Germinal center (tissue), 1 donor: ENCODE measurements at regions not wholly inside any gene's neighbourhood (a gene's known extent, or its start where the extent isn't known, plus 50 kb on each side); places are given as distances from the start of the nearest gene placed in this dataset.
"Not testable (repeated sequence)": the region's sequence is repeated elsewhere in the genome, so short reads cannot be mapped to it uniquely, and the experiment has no call there.

Source experiments
- DNase-seq: peaks from one replicate; pipeline ENCODE4 v3.0.0; 2012; ENCODE audit warnings: mixed read lengths, low spot score

GRCh38 chr5:126101901-126102300 lies 321.3 kb upstream of the GRAMD2B start:
- no peak for DNase-seq

DNA sequence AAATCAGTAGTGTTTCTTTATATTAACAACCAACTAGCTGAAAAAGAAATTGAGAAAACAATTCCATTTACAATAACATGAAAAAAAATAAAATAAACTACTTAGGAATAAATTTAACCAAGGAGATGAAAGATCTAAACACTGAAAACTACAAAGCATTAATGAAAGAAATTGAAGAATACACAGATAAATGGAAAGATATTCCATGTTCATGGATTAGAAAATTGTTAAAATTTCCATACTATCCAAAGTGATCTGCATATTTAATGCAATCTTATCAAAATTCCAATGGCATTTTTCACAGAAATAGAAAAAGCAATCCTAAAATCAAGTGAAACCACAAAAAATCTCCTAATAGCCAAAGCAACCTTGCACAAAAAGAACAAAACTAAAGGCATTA lies 320.2 kb upstream of the GRAMD2B start:
- no peak for DNase-seq

DNA sequence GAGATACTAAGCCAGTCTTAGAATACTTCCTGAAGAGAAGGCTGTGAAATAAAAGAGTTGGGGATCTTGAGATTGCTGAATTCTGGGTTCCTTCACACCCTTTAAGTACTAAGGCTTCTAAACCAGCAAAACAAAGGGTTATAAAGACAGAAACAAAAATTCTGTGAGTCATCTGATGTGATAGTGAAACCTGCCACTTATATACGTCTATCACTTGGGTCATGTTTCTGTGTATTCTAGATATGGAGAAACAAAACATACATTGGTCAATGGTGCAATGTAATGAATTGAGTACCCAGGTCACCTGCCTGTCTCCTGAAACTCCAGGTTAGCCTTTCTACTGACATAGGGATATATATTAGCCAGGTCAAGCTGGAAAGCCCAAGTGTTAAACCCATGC lies 319.3 kb upstream of the GRAMD2B start:
- DNase-seq, result no peak

DNA sequence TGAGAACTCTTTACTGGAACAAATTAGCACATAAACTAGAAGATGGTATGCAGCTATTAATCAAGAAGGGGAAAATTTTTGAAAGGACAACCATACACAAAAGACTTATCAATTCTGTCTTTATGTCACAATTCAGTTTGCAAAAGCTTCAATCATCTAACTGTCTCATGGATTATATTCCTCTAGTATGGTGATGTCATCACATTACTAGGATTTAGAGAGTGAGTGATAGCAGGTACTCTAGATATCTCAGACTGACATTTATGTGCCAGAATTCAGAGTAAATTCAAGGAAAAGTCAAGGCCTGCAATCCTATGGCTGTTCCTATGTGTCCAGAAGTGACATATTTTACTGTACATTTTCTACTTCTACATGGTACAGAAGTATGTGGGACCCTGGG lies 318.9 kb upstream of the GRAMD2B start:
- DNase-seq, result no peak

- no peak for DNase-seq
Measured at GRCh38 chr5:126104951-126105350, 318.3 kb upstream of the GRAMD2B start.

DNA sequence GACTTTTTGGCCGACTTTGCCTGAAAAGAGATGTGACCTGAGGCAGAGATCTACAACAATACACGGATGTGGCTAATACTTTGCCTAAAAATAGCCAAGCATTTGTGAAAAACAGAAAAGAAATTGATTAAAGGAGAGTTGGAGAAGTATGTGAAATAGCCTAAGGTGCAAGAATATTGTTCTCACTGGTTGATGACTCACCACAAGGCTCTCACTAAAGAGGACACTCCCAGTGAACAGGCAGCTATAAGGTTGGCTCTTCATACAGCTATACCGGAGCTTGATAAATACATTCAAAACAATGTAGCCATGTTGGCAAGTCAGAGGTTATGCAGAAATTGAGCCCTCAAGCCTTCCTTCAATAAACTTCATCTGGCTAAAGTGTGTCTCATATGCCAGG lies 317.2 kb upstream of the GRAMD2B start:
- DNase-seq, result no peak

- DNase-seq, result no peak
Measured at GRCh38 chr5:126107381-126107780, 315.8 kb upstream of the GRAMD2B start.

DNA sequence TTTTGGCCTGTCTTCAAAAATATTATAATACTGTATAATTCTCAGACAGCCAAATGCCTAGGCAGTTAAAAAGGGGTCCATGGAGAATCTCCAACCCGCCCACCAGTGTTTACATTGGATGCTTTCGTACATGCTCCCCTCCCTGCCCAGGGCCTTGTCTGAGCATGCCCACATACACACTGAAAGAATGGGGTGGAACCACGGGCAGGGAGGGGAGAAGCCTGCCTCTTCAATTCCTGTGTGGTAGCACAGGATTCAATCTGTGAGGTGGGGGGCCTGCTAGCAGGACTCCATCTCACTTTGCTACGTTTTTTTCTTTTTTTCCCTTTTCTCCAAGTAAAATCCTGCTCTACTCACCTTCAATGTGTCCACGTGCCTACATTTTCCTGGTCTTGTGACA lies 314.7 kb upstream of the GRAMD2B start:
- no peak for DNase-seq

- DNase-seq, result no peak
Measured at GRCh38 chr5:126115059-126115629, 308.1 kb upstream of the GRAMD2B start.

GRCh38 chr5:126117044-126117443 lies 306.2 kb upstream of the GRAMD2B start:
- no peak for DNase-seq

DNA sequence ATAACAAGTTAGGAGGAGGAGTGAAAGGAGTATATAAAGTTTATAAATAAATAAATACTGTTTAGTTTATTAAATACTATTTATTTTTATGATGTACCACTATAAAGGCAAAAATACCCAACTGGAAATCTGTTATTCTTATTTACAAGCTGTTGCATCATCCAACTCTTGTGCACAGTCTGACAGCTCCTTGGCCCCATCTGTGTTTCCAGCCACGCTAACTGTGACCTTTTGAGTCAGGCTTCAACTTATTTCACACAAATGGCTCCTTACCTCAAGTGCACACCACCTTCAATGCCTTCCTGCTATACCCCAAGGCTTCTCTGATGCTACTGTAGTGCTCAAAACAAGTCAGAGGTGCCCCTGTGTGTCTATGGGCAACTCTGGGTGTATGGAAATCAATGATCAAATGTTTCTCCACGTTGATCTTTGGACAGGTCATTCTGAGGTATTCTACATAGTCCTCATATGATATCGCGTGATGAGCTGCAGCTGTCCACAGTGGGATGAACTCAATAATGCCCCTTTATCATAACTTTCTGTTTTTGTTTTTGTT lies 303.2 kb upstream of the GRAMD2B start:
- no peak for DNase-seq

DNA sequence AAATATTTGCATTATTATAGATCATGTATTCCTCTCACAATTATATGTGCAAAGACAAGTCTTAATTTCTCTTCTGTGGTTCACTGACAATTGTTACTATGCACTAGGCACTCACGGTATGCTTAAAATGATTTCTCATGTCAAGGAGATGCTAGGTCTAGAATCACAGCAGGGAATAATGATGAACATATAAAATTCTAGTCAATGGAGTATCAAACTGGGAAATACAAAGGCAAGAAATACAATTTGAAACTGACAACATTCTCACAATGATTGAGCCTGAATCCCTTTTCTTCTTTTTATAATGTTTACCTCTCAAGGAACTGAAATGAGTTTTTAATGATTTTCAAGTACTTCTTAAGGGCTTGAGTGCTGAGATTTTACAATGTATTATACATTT lies 302.3 kb upstream of the GRAMD2B start:
- DNase-seq, result no peak

- no peak for DNase-seq
Measured at GRCh38 chr5:126122942-126123341, 300.3 kb upstream of the GRAMD2B start.

DNA sequence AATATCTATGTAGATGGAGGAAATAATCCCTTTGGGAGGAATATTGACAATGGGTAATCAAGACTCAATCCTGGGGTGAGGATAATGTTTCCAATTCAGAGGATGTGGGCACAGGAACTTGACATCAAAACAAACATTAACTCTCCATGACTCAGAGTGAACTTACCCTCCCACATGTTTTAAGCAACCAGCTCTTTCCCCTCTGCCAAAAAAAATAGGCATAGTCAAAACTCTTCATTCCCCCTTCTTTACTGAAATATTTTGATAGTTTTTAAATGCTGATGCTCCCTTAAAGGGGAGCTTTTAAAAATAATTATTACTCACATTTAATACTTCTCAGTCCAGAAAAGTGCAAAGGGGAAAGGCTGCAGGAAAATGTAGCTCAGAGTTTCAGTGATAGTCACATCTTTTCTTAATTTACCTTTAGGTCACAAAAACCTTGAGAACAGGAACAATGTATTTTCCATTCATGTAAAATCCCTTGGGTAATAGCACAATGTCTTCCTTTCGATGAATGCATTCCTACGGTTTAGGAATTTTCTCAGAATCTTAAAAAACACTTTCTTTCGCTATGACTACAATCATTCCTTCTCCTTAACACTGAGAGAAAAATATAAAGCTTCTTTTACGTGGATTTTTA lies 298.4 kb upstream of the GRAMD2B start:
- no peak for DNase-seq

- no peak for DNase-seq
Measured at GRCh38 chr5:126125407-126125806, 297.8 kb upstream of the GRAMD2B start.

- no peak for DNase-seq
Measured at GRCh38 chr5:126126574-126126973, 296.6 kb upstream of the GRAMD2B start.

- DNase-seq, result not testable (repeated sequence)
Measured at GRCh38 chr5:126127371-126127770, 295.8 kb upstream of the GRAMD2B start.

GRCh38 chr5:126129431-126129830 lies 293.8 kb upstream of the GRAMD2B start:
- no peak for DNase-seq

- DNase-seq, result no peak
Measured at GRCh38 chr5:126133424-126133823, 289.8 kb upstream of the GRAMD2B start.

DNA sequence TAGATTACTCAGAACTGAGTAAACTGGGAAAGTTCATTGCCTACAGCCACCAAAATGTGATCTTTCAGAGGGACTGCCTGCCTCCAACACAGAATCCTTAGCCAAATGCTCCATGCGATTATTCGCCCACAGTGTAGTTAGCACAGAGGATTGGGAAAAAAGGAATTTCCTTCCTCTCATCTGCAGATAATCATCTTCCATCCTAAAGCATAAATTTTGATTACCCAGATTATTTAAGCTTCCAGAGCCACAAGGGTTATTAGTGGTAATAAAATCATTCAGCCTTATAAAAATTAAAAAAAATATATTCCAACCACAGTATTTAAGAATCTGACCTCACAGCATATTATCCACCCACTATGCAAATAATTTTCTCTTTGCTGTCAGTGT lies 285.3 kb upstream of the GRAMD2B start:
- no peak for DNase-seq

DNA sequence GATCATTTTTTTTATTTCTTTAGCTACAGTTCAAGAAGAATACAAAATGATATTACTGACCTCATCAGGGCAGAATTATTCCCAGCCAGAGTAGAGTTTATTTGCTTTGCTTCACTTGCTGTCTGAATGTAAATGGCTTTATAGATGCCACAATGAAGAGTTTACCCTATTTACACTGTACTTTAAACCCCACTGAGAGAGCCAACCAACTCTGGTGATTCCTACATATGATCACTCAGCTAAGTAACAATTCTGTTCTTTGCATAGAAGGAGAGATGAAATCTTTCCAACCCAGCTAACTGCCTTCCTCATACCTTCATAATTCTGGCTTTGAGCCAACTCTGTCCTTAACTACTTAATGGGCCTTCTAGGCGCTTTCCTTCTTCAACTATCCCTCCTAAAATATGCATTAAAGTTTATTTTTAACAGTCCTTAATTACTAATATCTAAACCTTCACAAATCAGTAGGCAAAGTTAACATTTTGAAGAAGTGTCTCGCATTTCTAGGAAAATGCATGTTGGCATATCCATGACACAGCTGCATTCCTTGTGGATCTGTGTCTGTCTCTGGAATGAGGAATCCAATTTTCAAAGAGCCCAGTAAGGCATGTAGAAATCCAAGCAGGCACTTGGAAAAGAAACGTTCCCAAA lies 284.8 kb upstream of the GRAMD2B start:
- DNase-seq, result no peak

DNA sequence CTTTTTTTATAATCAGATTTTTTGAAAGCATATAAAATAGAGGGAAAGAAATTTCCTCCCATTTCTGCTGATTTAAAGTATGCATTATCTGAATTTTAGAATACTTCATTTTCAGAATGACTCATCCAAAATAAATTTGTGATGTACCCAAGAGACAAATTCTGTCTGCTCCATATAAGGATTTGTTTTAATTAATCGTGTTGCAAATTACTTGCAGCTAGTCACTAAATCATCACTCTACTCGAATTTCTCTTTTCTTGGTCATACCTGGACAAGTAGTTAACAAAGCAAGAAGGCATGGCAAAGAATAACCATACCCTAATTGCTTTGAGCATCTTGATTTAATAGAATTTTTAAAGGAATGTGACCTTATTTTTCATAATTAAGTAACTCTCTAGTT lies 284.1 kb upstream of the GRAMD2B start:
- DNase-seq, result no peak

GRCh38 chr5:126139773-126140172 lies 283.4 kb upstream of the GRAMD2B start:
- DNase-seq, result no peak

- DNase-seq, result no peak
Measured at GRCh38 chr5:126143622-126144021, 279.6 kb upstream of the GRAMD2B start.
